ENCODE measurements at regions not wholly inside any gene's neighbourhood (a gene's known extent, or its start where the extent isn't known, plus 50 kb on each side); places are given as distances from the start of the nearest gene placed in this dataset.
"Not testable (repeated sequence)": the region's sequence is repeated elsewhere in the genome, so short reads cannot be mapped to it uniquely, and the experiment has no call there.

DNA sequence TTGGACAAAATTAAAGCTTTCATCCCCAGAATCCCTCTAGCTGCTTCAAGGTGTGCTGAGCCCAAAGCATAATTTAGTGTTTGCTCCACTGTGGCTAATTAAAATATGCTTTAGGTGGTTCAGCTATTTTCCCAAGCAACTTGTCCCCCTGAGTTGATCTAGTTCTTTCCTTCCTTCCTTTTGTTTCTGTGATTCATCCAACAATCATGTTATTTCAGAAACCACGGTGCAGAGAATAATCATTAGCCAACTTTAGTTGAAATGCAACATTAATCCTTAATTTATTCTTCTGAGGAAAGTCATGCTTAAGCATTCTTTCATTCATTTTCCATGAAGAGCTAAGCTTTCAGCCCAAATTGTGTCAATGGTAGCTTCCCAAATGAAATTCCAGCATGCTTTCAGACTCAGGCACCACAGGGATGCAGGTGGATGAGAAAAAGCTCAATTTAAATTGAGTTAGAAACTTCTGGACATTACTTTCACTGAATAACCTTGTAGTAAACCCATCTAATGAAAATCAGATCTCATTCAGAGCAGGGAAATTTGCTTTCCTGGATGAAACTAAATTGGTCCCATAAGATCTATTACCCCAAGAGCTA, 209.0 kb upstream of the NT5E start:
- Histone ChIP-seq H3K27ac (ENCODE audit: low read depth in 2 of 2, low read length in 2 of 2) (no peak overlapping the region), H3K36me3 (ENCODE audit: control insufficient read depth in 2 of 3, insufficient read depth in 3 of 3, low read length in 3 of 3) (no peaks in the 10 kb centered on the region), H3K27me3 (ENCODE audit: control insufficient read depth, insufficient read depth, low read length) (no peaks in the 10 kb centered on the region), H3K4me3 (ENCODE audit: low read length in 3 of 3) (no peak overlapping the region), H3K9me3 (ENCODE audit: control insufficient read depth in 2 of 3, insufficient read depth in 1 of 3, low read length in 3 of 3) (no peaks in the 10 kb centered on the region), H3K9ac (ENCODE audit: low read length in 3 of 3) (no peak overlapping the region), H3K4me1 (ENCODE audit: control insufficient read depth in 2 of 3, insufficient read depth in 2 of 3, low read depth in 1 of 3, low read length in 3 of 3) (peaks cover 0 to 4% (median 0%) of the 10 kb centered on the region in 3 donors)
- TF ChIP-seq, protein P1, sequence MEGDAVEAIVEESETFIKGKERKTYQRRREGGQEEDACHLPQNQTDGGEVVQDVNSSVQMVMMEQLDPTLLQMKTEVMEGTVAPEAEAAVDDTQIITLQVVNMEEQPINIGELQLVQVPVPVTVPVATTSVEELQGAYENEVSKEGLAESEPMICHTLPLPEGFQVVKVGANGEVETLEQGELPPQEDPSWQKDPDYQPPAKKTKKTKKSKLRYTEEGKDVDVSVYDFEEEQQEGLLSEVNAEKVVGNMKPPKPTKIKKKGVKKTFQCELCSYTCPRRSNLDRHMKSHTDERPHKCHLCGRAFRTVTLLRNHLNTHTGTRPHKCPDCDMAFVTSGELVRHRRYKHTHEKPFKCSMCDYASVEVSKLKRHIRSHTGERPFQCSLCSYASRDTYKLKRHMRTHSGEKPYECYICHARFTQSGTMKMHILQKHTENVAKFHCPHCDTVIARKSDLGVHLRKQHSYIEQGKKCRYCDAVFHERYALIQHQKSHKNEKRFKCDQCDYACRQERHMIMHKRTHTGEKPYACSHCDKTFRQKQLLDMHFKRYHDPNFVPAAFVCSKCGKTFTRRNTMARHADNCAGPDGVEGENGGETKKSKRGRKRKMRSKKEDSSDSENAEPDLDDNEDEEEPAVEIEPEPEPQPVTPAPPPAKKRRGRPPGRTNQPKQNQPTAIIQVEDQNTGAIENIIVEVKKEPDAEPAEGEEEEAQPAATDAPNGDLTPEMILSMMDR (IDR thresholded peaks at IDR 0.05; ENCODE audit: borderline replicate concordance, extremely low read depth, insufficient read depth): no peak
- FAIRE-seq: no peak
- DNase-seq: peak in 2 of 5 donors; percentile 2 to 4
- intact Hi-C loops (cut with DNase I): no loop called here

DNA sequence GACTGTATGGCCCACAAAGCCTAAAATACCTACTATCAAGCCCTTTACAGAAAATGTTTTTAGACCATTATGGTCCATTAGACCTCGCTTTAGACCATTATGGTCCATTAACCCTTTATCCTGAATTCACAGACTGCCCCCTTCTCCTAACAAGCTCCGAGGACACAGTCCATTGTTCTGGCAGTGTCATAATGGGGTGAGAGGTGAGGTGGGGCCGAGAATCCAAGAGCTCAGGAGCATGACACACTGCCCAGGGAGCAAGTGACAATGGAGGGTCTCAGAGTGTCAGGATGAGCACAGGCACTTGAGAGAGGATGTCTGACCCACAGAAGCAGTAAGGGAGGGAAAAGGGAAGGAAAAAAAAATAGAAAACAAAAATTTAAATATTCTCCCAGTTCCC, 212.4 kb upstream of the NT5E start:
- H3K4me3 ChIP-seq (ENCODE audit: low read length in 3 of 3): no peak overlapping the region
- no peaks in the 10 kb centered on the region for H3K36me3 ChIP-seq (ENCODE audit: control insufficient read depth in 2 of 3, insufficient read depth in 3 of 3, low read length in 3 of 3)
- DNase-seq (no peak), FAIRE-seq (no peak)
- no peaks in the 10 kb centered on the region for H3K27me3 ChIP-seq (ENCODE audit: control insufficient read depth, insufficient read depth, low read length)
- no peaks in the 10 kb centered on the region for H3K9me3 ChIP-seq (ENCODE audit: control insufficient read depth in 2 of 3, insufficient read depth in 1 of 3, low read length in 3 of 3)
- H3K9ac ChIP-seq (ENCODE audit: low read length in 3 of 3): no peak overlapping the region
- TF ChIP-seq, protein P1 (IDR thresholded peaks at IDR 0.05; ENCODE audit: borderline replicate concordance, extremely low read depth, insufficient read depth): no peak
- H3K4me1 ChIP-seq (ENCODE audit: control insufficient read depth in 2 of 3, insufficient read depth in 2 of 3, low read depth in 1 of 3, low read length in 3 of 3): peaks cover 0 to 4% (median 0%) of the 10 kb centered on the region in 3 donors
- intact Hi-C loops (cut with DNase I): no loop called here
- H3K27ac ChIP-seq (ENCODE audit: low read depth in 2 of 2, low read length in 2 of 2): no peak overlapping the region

DNA sequence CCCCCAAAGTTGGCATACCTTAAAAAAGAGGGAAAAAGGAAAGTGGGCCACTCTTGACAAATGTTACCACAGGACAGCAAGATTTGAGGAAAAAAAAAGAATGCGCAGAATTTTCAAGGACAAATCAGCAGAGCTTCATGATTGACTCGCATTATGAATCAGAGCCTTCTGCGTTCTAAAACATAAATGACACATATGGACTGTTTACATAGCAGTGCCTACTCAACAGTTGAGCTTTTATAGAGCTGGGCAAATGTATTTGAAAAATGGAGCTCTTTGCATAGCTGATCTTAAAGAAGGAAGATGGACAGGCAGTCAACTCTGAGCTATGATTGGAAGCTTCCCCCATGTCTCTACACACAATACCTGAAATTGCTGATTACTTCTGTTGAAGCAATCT, 213.2 kb upstream of the NT5E start:
- FAIRE-seq (no peak), DNase-seq (no peak)
- Histone ChIP-seq H3K27me3 (ENCODE audit: control insufficient read depth, insufficient read depth, low read length) (no peaks in the 10 kb centered on the region), H3K4me1 (ENCODE audit: control insufficient read depth in 2 of 3, insufficient read depth in 2 of 3, low read depth in 1 of 3, low read length in 3 of 3) (peaks cover 0 to 4% (median 0%) of the 10 kb centered on the region in 3 donors), H3K9me3 (ENCODE audit: control insufficient read depth in 2 of 3, insufficient read depth in 1 of 3, low read length in 3 of 3) (no peaks in the 10 kb centered on the region), H3K27ac (ENCODE audit: low read depth in 2 of 2, low read length in 2 of 2) (no peak overlapping the region), H3K9ac (ENCODE audit: low read length in 3 of 3) (no peak overlapping the region), H3K36me3 (ENCODE audit: control insufficient read depth in 2 of 3, insufficient read depth in 3 of 3, low read length in 3 of 3) (no peaks in the 10 kb centered on the region), H3K4me3 (ENCODE audit: low read length in 3 of 3) (no peak overlapping the region)
- intact Hi-C loops (cut with DNase I): no loop called here
- TF ChIP-seq, protein P1 (IDR thresholded peaks at IDR 0.05; ENCODE audit: borderline replicate concordance, extremely low read depth, insufficient read depth): no peak

DNA sequence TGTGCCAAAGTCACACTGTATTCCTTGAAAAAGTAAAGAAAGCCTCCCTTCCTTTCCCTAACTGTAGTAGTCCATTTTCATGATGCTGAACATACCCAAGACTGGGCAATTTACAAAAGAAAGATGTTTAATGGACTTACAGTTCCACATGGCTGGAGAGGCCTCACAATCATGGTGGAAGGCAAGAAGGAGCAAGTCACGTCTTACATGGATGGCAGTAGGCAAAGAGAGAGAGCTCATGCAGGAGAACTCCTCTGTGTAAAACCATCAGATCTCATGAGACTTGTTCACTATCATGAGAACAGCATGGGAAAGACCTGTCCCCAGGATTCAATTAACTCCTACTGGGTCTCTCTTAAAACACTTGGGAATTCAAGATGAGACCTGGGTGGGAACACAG, 222.5 kb upstream of the NT5E start:
- H3K4me3 ChIP-seq (ENCODE audit: low read length in 3 of 3); H3K4me1 ChIP-seq (ENCODE audit: control insufficient read depth in 2 of 3, insufficient read depth in 2 of 3, low read depth in 1 of 3, low read length in 3 of 3); DNase-seq; intact Hi-C loops (cut with DNase I); H3K27ac ChIP-seq (ENCODE audit: low read depth in 2 of 2, low read length in 2 of 2); H3K36me3 ChIP-seq (ENCODE audit: control insufficient read depth in 2 of 3, insufficient read depth in 3 of 3, low read length in 3 of 3); FAIRE-seq; H3K9ac ChIP-seq (ENCODE audit: low read length in 3 of 3); H3K27me3 ChIP-seq (ENCODE audit: control insufficient read depth, insufficient read depth, low read length): not testable (repeated sequence)
- peaks cover 0 to 18% (median 0%) of the 10 kb centered on the region in 3 donors for H3K9me3 ChIP-seq (ENCODE audit: control insufficient read depth in 2 of 3, insufficient read depth in 1 of 3, low read length in 3 of 3)

DNA sequence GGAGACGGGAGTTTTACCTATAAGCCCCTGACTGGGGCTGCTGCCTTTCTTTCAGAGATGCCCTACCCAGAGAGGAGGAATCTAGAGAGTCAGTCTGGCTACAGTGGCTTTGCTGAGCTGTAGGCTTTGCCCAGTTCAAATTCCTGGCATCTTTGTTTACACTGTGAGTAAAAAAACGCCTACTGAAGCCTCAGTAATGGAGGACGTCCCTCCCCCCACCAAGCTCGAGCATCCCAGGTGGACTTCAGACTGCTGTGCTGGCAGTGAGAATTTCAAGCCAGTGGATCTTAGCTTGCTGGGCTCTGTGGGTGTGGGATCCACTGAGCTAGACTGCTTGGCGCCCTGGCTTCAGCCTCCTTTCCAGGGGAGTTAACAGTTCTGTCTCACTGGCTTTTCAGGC, 237.1 kb upstream of the NT5E start:
- H3K9ac ChIP-seq (ENCODE audit: low read length in 3 of 3); H3K4me3 ChIP-seq (ENCODE audit: low read length in 3 of 3); H3K36me3 ChIP-seq (ENCODE audit: control insufficient read depth in 2 of 3, insufficient read depth in 3 of 3, low read length in 3 of 3); H3K9me3 ChIP-seq (ENCODE audit: control insufficient read depth in 2 of 3, insufficient read depth in 1 of 3, low read length in 3 of 3); intact Hi-C loops (cut with DNase I); FAIRE-seq; H3K27ac ChIP-seq (ENCODE audit: low read depth in 2 of 2, low read length in 2 of 2); H3K4me1 ChIP-seq (ENCODE audit: control insufficient read depth in 2 of 3, insufficient read depth in 2 of 3, low read depth in 1 of 3, low read length in 3 of 3); DNase-seq; H3K27me3 ChIP-seq (ENCODE audit: control insufficient read depth, insufficient read depth, low read length): not testable (repeated sequence)

Measured in kidney (tissue), 13 donors.